ENCODE measurements at regions not wholly inside any gene's neighbourhood (a gene's known extent, or its start where the extent isn't known, plus 50 kb on each side); places are given as distances from the start of the nearest gene placed in this dataset.

- Histone ChIP-seq H2AFZ (ENCODE audit: low read depth) (no peak overlapping the region), H3K9me3 (no peaks in the 10 kb centered on the region), H3K4me3 (ENCODE audit: low read depth in 2 of 2, low read length in 1 of 2) (no peak overlapping the region), H3K4me2 (no peak overlapping the region), H3K27me3 (ENCODE audit: insufficient read depth) (no peaks in the 10 kb centered on the region), H3K27ac (ENCODE audit: low read depth in 2 of 2, low read length in 1 of 2) (no peak overlapping the region), H4K20me1 (ENCODE audit: insufficient read depth) (no peaks in the 10 kb centered on the region), H3F3A (replicated peaks; ENCODE audit: insufficient read depth) (no peaks in the 10 kb centered on the region), H3K79me2 (ENCODE audit: insufficient read depth) (no peaks in the 10 kb centered on the region), H3K4me1 (ENCODE audit: control insufficient read depth in 1 of 2, insufficient read depth in 2 of 2, low read depth in 1 of 2, low read length in 1 of 2) (no peaks in the 10 kb centered on the region; a peak in 1 of 4 replicates), H3K36me3 (replicated peaks in 1 of 2; ENCODE audit: control insufficient read depth in 1 of 2, insufficient read depth in 2 of 2, low read length in 1 of 2) (no peaks in the 10 kb centered on the region), H3K9me2 (no peaks in the 10 kb centered on the region), H3K9ac (no peak overlapping the region)
- POLR2A ChIA-PET, result no interaction called here
- CTCF ChIA-PET, result interaction anchor here (1.3 kb wide), 1 partner anchor 71 kb away, joined by 3 read pairs; no protein-coding TSS in a partner anchor
- TF ChIP-seq ELF1 (IDR thresholded peaks at IDR 0.05), result no peak
- no peak for TF ChIP-seq TAF1 (IDR thresholded peaks at IDR 0.05; ENCODE audit: borderline replicate concordance, low read depth, low read length)
- no peak for TF ChIP-seq EP300 (IDR thresholded peaks at IDR 0.05; ENCODE audit: borderline replicate concordance in 1 of 2, low read depth in 1 of 2, low read length in 1 of 2)
- TF ChIP-seq CTCF (IDR thresholded peaks at IDR 0.05), result no peak
- DNase-seq, result no peak
Observed at GRCh38 chr19:20289186-20289585, 122.2 kb downstream of the ZNF486 start.

- WGBS (ENCODE audit: low lambda C conversion rate), result 56% methylated on average over 3 of the region's 3 CpGs
- TF ChIP-seq TAF1 (IDR thresholded peaks at IDR 0.05; ENCODE audit: borderline replicate concordance, low read depth, low read length), result no peak
- TF ChIP-seq FOSL2 (IDR thresholded peaks at IDR 0.05; ENCODE audit: borderline replicate concordance, low read depth), result no peak
- no peak for TF ChIP-seq USF2 (IDR thresholded peaks at IDR 0.05; ENCODE audit: borderline replicate concordance, low read depth, low read length)
- TF ChIP-seq MEF2A (IDR thresholded peaks at IDR 0.05; ENCODE audit: borderline replicate concordance, low read depth), result no peak
- no peak for TF ChIP-seq CTCF (IDR thresholded peaks at IDR 0.05)
- no peak for TF ChIP-seq PBX3 (IDR thresholded peaks at IDR 0.05)
- no peak for TF ChIP-seq POLR2AphosphoS5 (IDR thresholded peaks at IDR 0.05; ENCODE audit: low read depth, low read length)
- no peak for TF ChIP-seq REST (IDR thresholded peaks at IDR 0.05; ENCODE audit: low read depth, low read length)
- no peak for TF ChIP-seq RXRA (IDR thresholded peaks at IDR 0.05; ENCODE audit: borderline replicate concordance, low read depth)
- TF ChIP-seq MXI1 (IDR thresholded peaks at IDR 0.05; ENCODE audit: low read depth, low read length), result no peak
- TF ChIP-seq RCOR1 (IDR thresholded peaks at IDR 0.05; ENCODE audit: low read length), result no peak
- no peak for TF ChIP-seq SMC3 (IDR thresholded peaks at IDR 0.05; ENCODE audit: low read depth, low read length)
- no peak for TF ChIP-seq CHD2 (IDR thresholded peaks at IDR 0.05; ENCODE audit: low read length, partially characterized antibody)
- TF ChIP-seq FOXM1 (IDR thresholded peaks at IDR 0.05; ENCODE audit: low read depth), result no peak
- TF ChIP-seq TEAD4 (IDR thresholded peaks at IDR 0.05; ENCODE audit: borderline replicate concordance, insufficient read depth), result no peak
- TF ChIP-seq ELF1 (IDR thresholded peaks at IDR 0.05), result no peak
- TF ChIP-seq EZH2phosphoT487 (IDR thresholded peaks at IDR 0.05; ENCODE audit: borderline replicate concordance, low read depth), result no peak
- CTCF ChIA-PET, result interaction anchor here (1.0 kb wide), 1 partner anchor 74 kb away, joined by 3 read pairs; no protein-coding TSS in a partner anchor
Observed at GRCh38 chr19:20287070-20287469, 120.1 kb downstream of the ZNF486 start.

More at GRCh38 chr19:20287070-20287469, 120.1 kb downstream of the ZNF486 start:
- no peak overlapping the region for H3K9ac ChIP-seq
- H3K9me3 ChIP-seq, result no peaks in the 10 kb centered on the region
- no peak overlapping the region for H3K4me2 ChIP-seq
- no peak overlapping the region; a peak in 1 of 4 replicates for H3K27ac ChIP-seq (ENCODE audit: low read depth in 2 of 2, low read length in 1 of 2)
- POLR2A ChIA-PET, result interaction anchor here (0.6 kb wide), 1 partner anchor 258 kb away, joined by 3 read pairs; no protein-coding TSS in a partner anchor
- H3K4me1 ChIP-seq (ENCODE audit: control insufficient read depth in 1 of 2, insufficient read depth in 2 of 2, low read depth in 1 of 2, low read length in 1 of 2), result no peaks in the 10 kb centered on the region; a peak in 1 of 4 replicates
- no peak for DNase-seq
- H3K4me3 ChIP-seq (ENCODE audit: low read depth in 2 of 2, low read length in 1 of 2), result no peak overlapping the region
- H2AFZ ChIP-seq (ENCODE audit: low read depth), result no peak overlapping the region
- no peaks in the 10 kb centered on the region for H3F3A ChIP-seq (replicated peaks; ENCODE audit: insufficient read depth)
- H3K9me2 ChIP-seq, result no peaks in the 10 kb centered on the region
- H3K36me3 ChIP-seq (replicated peaks in 1 of 2; ENCODE audit: control insufficient read depth in 1 of 2, insufficient read depth in 2 of 2, low read length in 1 of 2), result no peaks in the 10 kb centered on the region
- no peaks in the 10 kb centered on the region for H3K79me2 ChIP-seq (ENCODE audit: insufficient read depth)
- no peaks in the 10 kb centered on the region for H4K20me1 ChIP-seq (ENCODE audit: insufficient read depth)
- H3K27me3 ChIP-seq (ENCODE audit: insufficient read depth), result no peaks in the 10 kb centered on the region

Measured in SK-N-SH (cell line).